Fibroblast of lung (primary cell): ENCODE measurements at regions not wholly inside any gene's neighbourhood (a gene's known extent, or its start where the extent isn't known, plus 50 kb on each side); places are given as distances from the start of the nearest gene placed in this dataset.
"Not testable (repeated sequence)": the region's sequence is repeated elsewhere in the genome, so short reads cannot be mapped to it uniquely, and the experiment has no call there.

Experiments
- CTCF ChIP-seq, 2 donors: IDR thresholded peaks in 1 of 2; conservative IDR thresholded peaks in 1 of 2; 1 replicate in 1 of 2; 2 replicates in 1 of 2; pipeline ENCODE4 v1.5.1; 2011 to 2012; ENCODE audit warnings: low read length in 2 of 2, control low read depth in 1 of 2, inconsistent platforms in 1 of 2, low read depth in 1 of 2, mild to moderate bottlenecking in 1 of 2
- EZH2 ChIP-seq: IDR thresholded peaks from 2 replicates; pipeline ENCODE4 v1.5.1; 2012; ENCODE audit warnings: low read length, control low read depth, mild to moderate bottlenecking; ENCODE audit errors: missing control alignments

DNA sequence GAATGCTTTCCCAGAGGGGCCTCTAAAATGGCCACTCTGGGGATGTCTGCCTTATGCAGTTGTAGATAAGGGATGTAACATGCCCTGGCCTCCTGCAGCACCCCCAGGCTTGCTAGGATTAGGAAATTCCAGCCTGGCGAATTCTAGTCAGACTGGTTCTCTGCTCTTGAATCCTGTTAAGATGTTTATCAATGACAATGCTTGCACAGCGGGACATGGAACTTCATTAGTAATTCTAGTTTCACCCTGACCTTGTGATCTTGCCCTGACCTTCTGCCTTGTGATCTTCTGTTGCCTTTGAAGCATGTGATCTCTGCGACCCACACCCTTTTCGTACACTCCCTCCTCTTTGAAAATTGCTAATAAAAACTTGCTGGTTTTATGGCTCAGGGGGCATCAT, 497.2 kb upstream of the PABPC4L start:
- not testable (repeated sequence) for TF ChIP-seq CTCF (conservative IDR thresholded peaks at IDR 0.05 in 1 of 2, IDR thresholded peaks at IDR 0.05 in 1 of 2; ENCODE audit: low read depth in 1 of 2, low read length in 2 of 2); EZH2
